ENCODE measurements at regions not wholly inside any gene's neighbourhood (a gene's known extent, or its start where the extent isn't known, plus 50 kb on each side); places are given as distances from the start of the nearest gene placed in this dataset.

DNA sequence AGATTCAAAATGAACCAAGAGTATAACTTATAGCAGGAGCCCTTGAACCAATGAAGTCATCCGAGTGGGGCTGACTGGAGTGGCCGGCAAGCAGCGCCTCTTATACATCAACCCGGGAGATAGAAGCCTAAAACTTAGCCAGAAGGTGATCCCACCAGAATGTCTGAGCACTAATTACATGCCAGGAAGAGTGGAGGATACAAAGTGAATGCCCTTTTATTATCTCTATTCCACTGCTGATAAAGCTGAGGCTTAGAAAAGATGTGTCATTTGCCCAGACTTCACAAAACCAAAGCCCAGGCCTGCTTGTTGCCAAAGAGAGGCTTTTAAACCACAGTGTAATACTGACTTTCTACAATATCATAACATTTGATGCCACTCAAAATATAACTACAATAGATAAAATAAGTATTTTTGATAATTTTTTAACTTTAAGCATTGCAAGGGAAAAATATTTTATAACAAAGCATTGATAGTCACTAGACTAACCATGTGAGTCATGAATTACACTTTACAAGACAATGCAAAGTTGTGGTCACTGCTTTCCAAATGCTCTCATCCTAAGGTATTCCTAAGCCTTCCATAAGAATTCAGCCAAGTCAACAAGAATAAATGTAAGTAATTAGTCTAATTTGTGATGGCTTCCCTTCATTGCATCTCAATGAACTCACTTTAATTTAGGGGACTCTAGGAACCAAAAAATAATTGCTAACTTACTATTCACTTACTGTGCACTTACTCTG, 58.6 kb upstream of the ARID5B start:
- DNase-seq, result no peak

DNA sequence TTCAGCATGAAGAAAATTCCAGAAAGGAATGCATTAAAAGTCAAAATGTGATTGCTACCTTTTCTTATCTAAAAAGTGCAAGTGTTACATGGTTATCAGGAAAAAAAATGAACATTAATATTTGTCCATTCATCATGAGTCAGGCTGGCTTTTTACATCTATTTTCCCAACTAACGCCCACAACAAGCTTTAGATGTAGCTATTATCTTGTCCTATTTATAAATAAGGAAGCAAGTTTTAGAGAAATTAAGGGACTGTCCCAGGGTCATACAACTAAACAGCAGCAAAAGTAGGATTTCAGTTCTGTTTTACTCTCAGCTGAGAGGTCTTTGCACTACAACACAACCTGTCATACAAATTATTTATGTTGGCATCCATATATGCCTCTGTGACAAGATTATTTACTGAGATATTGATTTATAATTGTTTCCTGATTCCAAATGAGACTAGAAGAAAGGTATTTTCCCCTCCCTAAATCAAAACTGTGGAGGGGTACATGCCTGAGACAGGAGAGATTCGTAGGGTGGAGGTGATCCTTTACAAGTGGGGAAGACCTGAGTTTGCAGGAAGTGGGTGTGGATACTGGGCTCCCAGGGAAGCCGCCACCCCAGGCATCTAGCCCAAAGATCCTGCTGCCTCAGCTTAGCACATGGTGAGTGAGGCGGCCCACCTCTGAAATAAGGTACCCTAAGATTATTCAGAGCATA, 57.2 kb upstream of the ARID5B start:
- no peak for DNase-seq

DNA sequence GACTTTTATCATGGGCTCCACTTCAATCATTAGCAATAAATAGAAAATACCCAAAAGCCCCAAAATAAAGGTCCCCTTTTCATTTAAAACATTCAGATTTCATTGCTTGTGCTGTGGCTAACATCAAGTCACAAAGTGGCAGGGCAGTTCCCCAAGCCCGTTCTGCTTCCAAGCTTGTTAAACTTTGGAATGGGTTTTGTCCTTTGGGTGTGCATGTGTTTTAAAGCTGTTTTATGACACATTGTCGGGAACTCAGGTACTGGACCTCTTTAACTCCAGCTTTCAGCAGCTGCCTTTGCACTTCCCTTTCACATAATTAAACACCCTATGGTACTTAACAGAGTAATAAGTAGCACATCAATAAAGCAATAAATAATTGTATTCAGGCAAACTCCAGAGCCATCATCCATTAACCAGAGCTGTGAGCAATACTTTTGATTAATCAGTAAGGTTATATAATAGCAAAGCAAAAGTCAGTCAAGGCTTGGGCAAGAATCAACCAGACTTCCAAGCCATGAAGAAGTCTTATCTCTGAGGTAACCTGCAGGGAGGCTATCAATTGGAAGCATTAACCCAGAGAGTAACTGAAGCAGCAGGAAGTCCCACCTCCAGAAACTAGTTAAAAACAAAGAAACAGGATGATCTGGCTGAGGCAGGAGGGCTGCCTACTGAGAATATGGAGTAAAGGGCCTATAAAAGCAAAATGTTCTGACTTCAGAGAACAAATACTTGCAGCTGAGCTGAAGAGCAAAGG, 56.1 kb upstream of the ARID5B start:
- DNase-seq, result no peak

DNA sequence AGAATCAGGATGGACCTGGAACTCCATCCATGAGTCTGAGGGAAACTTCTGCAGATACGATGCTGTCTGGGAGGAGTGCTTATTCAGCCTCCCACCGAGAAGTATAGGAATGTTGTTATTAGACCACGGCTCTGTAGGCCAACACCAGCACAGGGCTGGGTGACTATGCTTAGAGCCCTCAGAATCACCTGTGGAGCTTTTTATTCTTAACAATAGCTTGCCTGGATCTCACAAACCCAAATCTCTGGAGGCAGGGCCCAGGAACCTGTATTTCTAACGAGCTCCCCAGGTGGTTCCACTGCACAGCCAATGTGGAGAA, 55.6 kb upstream of the ARID5B start:
- no peak for DNase-seq

DNA sequence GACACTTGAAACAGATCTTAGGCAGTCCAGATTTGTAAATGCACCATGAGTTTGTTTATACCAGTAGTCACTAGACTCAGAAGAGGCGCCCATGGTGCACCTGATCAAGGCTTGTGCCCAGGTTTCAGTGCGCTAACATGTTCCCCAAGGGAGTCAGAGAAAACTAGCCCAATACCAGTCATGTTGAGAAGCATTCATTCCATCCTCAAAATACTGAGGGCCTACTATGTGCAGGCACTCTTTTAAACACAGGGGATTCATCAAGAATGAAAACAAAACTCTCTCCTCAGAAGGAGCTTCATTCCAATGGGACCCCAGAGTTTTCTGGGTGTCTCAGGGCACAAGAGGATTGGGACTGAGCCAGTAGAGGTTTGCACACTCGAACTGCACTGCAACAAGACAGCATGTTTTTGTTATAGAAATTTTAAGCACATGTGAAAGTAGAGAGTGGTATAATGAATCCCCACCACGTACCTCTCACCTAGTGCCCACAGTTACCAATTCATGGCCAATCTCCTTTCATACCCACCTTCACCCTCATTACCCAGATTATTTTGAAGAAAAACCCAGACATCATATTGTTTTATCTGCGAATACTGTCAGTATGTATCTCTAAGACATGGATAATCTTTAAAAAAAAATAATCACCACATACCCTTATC, 55.0 kb upstream of the ARID5B start:
- no peak for DNase-seq

DNA sequence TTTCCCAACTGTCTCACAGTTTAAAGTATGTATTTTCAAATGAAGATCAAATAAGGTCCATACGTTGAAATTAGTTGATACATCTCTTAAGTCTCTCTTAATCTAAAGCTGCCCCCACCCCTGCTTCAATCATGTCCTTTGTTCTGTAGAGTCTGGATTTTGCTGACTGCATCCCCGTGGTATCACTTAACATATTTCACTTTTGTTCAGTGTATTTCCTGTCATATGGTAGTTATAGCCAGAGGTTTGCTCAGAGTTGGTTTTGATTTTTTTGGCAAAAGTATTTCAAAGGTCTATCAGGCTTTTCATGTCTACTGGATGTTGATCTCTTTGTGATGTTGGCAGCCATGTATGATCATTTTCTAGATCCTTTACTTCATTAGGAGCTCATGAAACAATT, 54.4 kb upstream of the ARID5B start:
- DNase-seq, result peak; percentile 27

DNA sequence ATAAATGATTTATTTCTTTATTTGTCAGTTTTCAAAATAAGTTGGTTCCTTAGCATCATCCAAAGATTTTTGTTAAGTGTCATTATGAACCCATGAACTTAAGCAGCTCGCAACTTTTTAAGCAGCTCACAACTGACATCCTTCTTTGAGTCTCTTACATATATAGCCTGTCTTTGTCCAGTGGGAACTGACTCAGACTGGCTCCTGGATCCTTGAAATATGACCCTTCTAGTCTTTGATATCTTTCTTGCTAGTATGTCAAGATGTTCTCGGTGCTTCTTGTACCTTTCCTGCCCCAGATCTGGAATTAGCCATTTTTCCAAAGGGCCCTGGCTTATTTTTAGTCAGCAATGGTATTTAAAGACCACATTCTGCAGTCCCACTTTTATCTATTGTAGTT, 53.9 kb upstream of the ARID5B start:
- no peak for DNase-seq

DNA sequence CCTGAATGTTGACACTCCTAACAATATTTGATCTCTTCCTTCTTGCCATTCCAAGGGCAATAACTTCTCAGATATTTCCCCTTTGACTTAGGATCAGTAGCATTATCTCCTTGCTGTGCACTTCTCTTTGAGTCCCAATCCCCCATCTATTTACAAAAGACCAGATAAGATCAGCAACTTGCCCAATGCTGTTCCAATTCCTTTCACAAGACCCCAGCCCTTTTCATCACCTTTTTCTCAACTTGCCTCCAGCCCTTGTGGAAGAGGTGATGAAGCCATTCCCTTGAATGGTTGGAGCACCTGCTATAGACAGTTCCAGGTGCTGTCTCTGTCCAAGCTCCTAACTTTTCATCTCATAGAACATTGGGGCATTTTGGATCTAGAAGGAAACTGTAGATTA, 51.1 kb upstream of the ARID5B start:
- DNase-seq, result no peak

All from activated CD4-positive, alpha-beta T cell treated with anti-CD3 and anti-CD28 coated beads, Interleukin-2, amount 50 U/mL, for 16 hours (primary cell).